Natural killer cell (primary cell): ENCODE measurements at regions not wholly inside any gene's neighbourhood (a gene's known extent, or its start where the extent isn't known, plus 50 kb on each side); places are given as distances from the start of the nearest gene placed in this dataset.

Source experiments
- ATAC-seq, 3 donors: fragments of 150-1000 bp in 2 of 3; fragments of 200-7000 bp in 1 of 3; cut with Tn5 transposase; 1 replicate in 1 of 3; 2 replicates in 2 of 3; pipeline ENCODE4 v1.10.0; 2021; ENCODE audit warnings: mild to moderate bottlenecking in 2 of 3, moderate library complexity in 2 of 3
- DNase-seq, 2 donors: peaks; one replicate each; pipeline versions ENCODE4 v3.0.0 to v3.0.0-alpha.2; 2013 to 2021; ENCODE audit warnings: mixed read lengths in 1 of 2
- H3K27ac ChIP-seq: one replicate; pipeline ENCODE4 v1.5.1; 2013; ENCODE audit warnings: mild to moderate bottlenecking, low read length
- H3K27me3 ChIP-seq: one replicate; pipeline ENCODE4 v1.6.1; 2013; ENCODE audit warnings: low read length; ENCODE audit not compliant: control insufficient read depth, insufficient read depth
- H3K36me3 ChIP-seq: one replicate; pipeline ENCODE4 v1.6.1; 2013; ENCODE audit warnings: low read length; ENCODE audit not compliant: control insufficient read depth, insufficient read depth
- H3K4me1 ChIP-seq: one replicate; pipeline ENCODE4 v1.6.1; 2013; ENCODE audit warnings: low read length; ENCODE audit not compliant: control insufficient read depth, insufficient read depth
- H3K4me3 ChIP-seq: one replicate; pipeline ENCODE4 v1.5.1; 2013; ENCODE audit warnings: low read length
- H3K9me3 ChIP-seq: one replicate; pipeline ENCODE4 v1.6.1; 2013; ENCODE audit warnings: low read length; ENCODE audit not compliant: control insufficient read depth, insufficient read depth
- H3K27ac Mint-ChIP-seq, 2 donors: one replicate each; pipeline ENCODE4 v1.8.0; 2022; ENCODE audit warnings: mild to moderate bottlenecking in 2 of 2, mixed read lengths in 2 of 2, moderate library complexity in 1 of 2
- H3K27me3 Mint-ChIP-seq, 2 donors: one replicate each; pipeline ENCODE4 v1.8.0; 2022; ENCODE audit warnings: low read depth in 2 of 2, mixed read lengths in 2 of 2
- H3K36me3 Mint-ChIP-seq: one replicate; pipeline ENCODE4 v1.8.0; 2022; ENCODE audit warnings: mixed read lengths
- H3K4me1 Mint-ChIP-seq, 2 donors: one replicate each; pipeline ENCODE4 v1.8.0; 2022; ENCODE audit warnings: mixed read lengths in 2 of 2
- H3K4me3 Mint-ChIP-seq: one replicate; pipeline ENCODE4 v1.8.0; 2022; ENCODE audit warnings: mild to moderate bottlenecking, moderate library complexity, mixed read lengths
- H3K9me3 Mint-ChIP-seq, 2 donors: one replicate each; pipeline ENCODE4 v1.8.0; 2022; ENCODE audit warnings: mixed read lengths in 2 of 2
- CTCF ChIP-seq: fragments of 200-600 bp; IDR thresholded peaks from one replicate; pipeline ENCODE4 v1.8.0; 2022; ENCODE audit warnings: antibody characterized with exemption
- WGBS: methylation state at CpG from one replicate; pipeline ENCODE4 v1.1.7; 2013; ENCODE audit warnings: missing lambda C conversion rate; ENCODE audit not compliant: insufficient coverage; 5-methylcytosine and 5-hydroxymethylcytosine counted together
- intact Hi-C: fragments of 100-400 bp; cut with micrococcal nuclease; formaldehyde crosslinking; loops from one replicate; pipeline ENCODE4 v1.14.2; 2022

DNA sequence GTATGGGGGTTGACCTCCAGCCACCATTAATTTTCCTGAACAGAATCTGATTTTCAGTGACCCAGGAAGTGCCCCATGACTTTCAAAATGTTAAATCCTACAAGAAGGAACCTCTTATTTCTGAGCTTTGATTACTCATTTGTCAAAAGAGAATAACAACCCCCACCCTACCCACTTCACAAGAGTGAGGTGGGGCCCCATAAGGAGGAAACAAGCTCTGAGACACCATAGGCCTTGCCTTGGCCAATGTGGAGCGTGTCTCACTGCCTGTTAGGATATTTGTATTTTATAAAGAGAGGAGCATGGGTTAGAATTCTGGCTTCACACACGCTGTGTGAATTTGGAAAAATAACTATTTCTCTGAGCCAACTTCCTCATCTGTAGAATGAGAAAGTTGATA lies 158.9 kb downstream of the TTC32 start:
- H3K27ac Mint-ChIP-seq, result no peak overlapping the region
- H3K9me3 ChIP-seq, result no peaks in the 10 kb centered on the region
- 88% methylated on average over 1 of the region's 2 CpGs for WGBS
- intact Hi-C loops, result no loop called here
- H3K9me3 Mint-ChIP-seq, result no peaks in the 10 kb centered on the region
- no peaks in the 10 kb centered on the region for H3K4me1 Mint-ChIP-seq
- no peaks in the 10 kb centered on the region for H3K36me3 Mint-ChIP-seq
- DNase-seq (no peak), ATAC-seq (no peak)
- no peaks in the 10 kb centered on the region for H3K4me1 ChIP-seq
- peaks cover 0 to 5% of the 10 kb centered on the region in 2 donors for H3K27me3 Mint-ChIP-seq
- no peak overlapping the region for H3K27ac ChIP-seq
- no peak overlapping the region for H3K4me3 Mint-ChIP-seq
- H3K4me3 ChIP-seq, result no peak overlapping the region
- no peaks in the 10 kb centered on the region for H3K27me3 ChIP-seq
- H3K36me3 ChIP-seq, result no peaks in the 10 kb centered on the region
- TF ChIP-seq CTCF, result no peak

GRCh38 chr2:19739256-19739655 lies 162.5 kb downstream of the TTC32 start:
- intact Hi-C loops, result no loop called here
- TF ChIP-seq CTCF, result no peak
- H3K27ac Mint-ChIP-seq, result no peak overlapping the region
- DNase-seq (no peak), ATAC-seq (no peak)
- no peaks in the 10 kb centered on the region for H3K4me1 Mint-ChIP-seq
- Histone ChIP-seq H3K4me1 (no peaks in the 10 kb centered on the region), H3K4me3 (no peak overlapping the region), H3K36me3 (no peaks in the 10 kb centered on the region), H3K27ac (no peak overlapping the region), H3K9me3 (no peaks in the 10 kb centered on the region), H3K27me3 (no peaks in the 10 kb centered on the region)
- H3K4me3 Mint-ChIP-seq, result no peak overlapping the region
- no peaks in the 10 kb centered on the region for H3K36me3 Mint-ChIP-seq
- peaks cover 0 to 5% of the 10 kb centered on the region in 2 donors for H3K27me3 Mint-ChIP-seq
- H3K9me3 Mint-ChIP-seq, result peaks cover 0 to 4% of the 10 kb centered on the region in 2 donors
- 70% methylated on average over 2 of the region's 2 CpGs for WGBS

DNA sequence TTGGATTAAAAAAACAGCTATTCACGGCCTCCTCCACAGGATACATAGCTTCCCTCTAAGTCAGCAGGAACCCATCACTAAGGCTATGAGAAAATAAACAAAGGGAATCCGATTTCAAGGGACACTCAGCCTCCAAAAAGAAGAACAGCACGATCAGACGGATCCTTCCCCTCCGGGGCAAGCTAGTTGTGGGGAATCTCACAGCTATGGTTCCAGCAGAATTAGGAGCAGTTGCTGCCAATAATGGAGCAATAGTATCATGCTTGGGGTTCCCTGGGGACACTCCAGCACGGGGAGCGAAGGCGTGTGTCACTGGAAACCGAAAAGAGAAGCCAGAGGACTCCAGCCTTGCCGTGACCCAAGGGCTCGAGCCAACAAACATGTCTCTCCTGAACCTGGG lies 163.1 kb downstream of the TTC32 start:
- Mint-ChIP-seq H3K9me3 (peaks cover 0 to 4% of the 10 kb centered on the region in 2 donors), H3K4me3 (no peak overlapping the region), H3K27ac (no peak overlapping the region), H3K4me1 (no peaks in the 10 kb centered on the region), H3K27me3 (peaks cover 0 to 2% of the 10 kb centered on the region in 2 donors), H3K36me3 (no peaks in the 10 kb centered on the region)
- Histone ChIP-seq H3K36me3 (no peaks in the 10 kb centered on the region), H3K9me3 (no peaks in the 10 kb centered on the region), H3K27ac (no peak overlapping the region), H3K4me3 (no peak overlapping the region), H3K4me1 (no peaks in the 10 kb centered on the region), H3K27me3 (no peaks in the 10 kb centered on the region)
- intact Hi-C loops, result no loop called here
- DNase-seq (no peak), ATAC-seq (no peak)
- 74% methylated on average over 11 of the region's 11 CpGs for WGBS
- no peak for TF ChIP-seq CTCF

GRCh38 chr2:19736191-19736831 lies 165.5 kb downstream of the TTC32 start:
- Histone ChIP-seq H3K4me1 (no peaks in the 10 kb centered on the region), H3K4me3 (no peak overlapping the region), H3K27me3 (no peaks in the 10 kb centered on the region), H3K36me3 (no peaks in the 10 kb centered on the region), H3K27ac (no peak overlapping the region), H3K9me3 (no peaks in the 10 kb centered on the region)
- Mint-ChIP-seq H3K4me1 (no peaks in the 10 kb centered on the region), H3K27me3 (peaks cover 0 to 2% of the 10 kb centered on the region in 2 donors), H3K27ac (no peak overlapping the region), H3K36me3 (no peaks in the 10 kb centered on the region), H3K9me3 (peaks cover 0 to 4% of the 10 kb centered on the region in 2 donors), H3K4me3 (no peak overlapping the region)
- DNase-seq, result no peak
- no peak for TF ChIP-seq CTCF
- WGBS, result 90% methylated on average over 10 of the region's 10 CpGs
- intact Hi-C loops, result no loop called here
- no peak for ATAC-seq
